ENCODE measurements at regions not wholly inside any gene's neighbourhood (a gene's known extent, or its start where the extent isn't known, plus 50 kb on each side); places are given as distances from the start of the nearest gene placed in this dataset.

- TF ChIP-seq HES2 (IDR thresholded peaks at IDR 0.05) (no peak), MYC (IDR thresholded peaks at IDR 0.05; ENCODE audit: borderline replicate concordance, low read length) (no peak), ESRRA (IDR thresholded peaks at IDR 0.05; ENCODE audit: borderline replicate concordance, low read length) (no peak), JUNB (IDR thresholded peaks at IDR 0.05) (no peak), NFE2L2 (conservative IDR thresholded peaks at IDR 0.05; ENCODE audit: low read length) (no peak), USF2 (IDR thresholded peaks at IDR 0.05) (no peak)
- TF ChIP-seq, protein P1, sequence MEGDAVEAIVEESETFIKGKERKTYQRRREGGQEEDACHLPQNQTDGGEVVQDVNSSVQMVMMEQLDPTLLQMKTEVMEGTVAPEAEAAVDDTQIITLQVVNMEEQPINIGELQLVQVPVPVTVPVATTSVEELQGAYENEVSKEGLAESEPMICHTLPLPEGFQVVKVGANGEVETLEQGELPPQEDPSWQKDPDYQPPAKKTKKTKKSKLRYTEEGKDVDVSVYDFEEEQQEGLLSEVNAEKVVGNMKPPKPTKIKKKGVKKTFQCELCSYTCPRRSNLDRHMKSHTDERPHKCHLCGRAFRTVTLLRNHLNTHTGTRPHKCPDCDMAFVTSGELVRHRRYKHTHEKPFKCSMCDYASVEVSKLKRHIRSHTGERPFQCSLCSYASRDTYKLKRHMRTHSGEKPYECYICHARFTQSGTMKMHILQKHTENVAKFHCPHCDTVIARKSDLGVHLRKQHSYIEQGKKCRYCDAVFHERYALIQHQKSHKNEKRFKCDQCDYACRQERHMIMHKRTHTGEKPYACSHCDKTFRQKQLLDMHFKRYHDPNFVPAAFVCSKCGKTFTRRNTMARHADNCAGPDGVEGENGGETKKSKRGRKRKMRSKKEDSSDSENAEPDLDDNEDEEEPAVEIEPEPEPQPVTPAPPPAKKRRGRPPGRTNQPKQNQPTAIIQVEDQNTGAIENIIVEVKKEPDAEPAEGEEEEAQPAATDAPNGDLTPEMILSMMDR (IDR thresholded peaks at IDR 0.05), result no peak
- TF ChIP-seq, protein P2, sequence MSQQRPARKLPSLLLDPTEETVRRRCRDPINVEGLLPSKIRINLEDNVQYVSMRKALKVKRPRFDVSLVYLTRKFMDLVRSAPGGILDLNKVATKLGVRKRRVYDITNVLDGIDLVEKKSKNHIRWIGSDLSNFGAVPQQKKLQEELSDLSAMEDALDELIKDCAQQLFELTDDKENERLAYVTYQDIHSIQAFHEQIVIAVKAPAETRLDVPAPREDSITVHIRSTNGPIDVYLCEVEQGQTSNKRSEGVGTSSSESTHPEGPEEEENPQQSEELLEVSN (IDR thresholded peaks at IDR 0.05; ENCODE audit: borderline replicate concordance, low read depth), result no peak
Measured at GRCh38 chr2:23118313-23118712, 266.7 kb upstream of the KLHL29 start.
